ENCODE measurements at regions not wholly inside any gene's neighbourhood (a gene's known extent, or its start where the extent isn't known, plus 50 kb on each side); places are given as distances from the start of the nearest gene placed in this dataset.

DNA sequence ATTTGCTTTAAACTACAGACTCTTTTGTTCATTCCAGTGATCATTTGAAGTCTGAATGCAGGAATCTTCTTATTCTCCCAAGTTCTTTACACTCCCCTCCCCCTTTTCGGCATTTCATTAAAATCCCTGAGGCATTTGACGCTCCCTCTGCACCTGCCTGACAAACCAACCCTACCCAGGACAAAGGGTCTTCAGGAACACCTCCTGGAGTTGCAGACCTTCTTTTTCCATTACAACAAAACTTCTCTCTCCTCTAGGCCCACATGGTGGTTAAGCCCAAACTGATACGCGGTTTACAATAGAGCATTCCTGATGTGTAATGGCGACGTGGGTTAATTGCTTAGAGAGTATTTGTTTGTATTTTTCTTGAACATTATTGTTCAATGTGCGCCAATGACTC lies 367.4 kb downstream of the FBXO15 start:
- no peak for FAIRE-seq

DNA sequence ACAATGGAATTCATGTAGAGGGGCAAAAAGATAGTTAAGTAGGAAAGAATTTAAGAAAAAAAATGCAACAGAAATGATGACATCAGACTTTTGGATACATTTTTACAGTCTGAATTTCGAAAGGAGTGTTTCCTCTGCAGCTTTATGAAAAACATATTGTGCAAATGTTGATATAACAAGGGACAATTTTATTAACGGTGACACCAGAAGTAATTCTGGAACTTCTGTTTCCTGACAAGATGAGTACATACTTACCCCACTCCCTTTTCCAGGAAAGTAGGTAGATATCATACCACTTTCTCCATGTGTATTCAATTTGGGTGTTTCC lies 369.6 kb downstream of the FBXO15 start:
- FAIRE-seq = no peak

DNA sequence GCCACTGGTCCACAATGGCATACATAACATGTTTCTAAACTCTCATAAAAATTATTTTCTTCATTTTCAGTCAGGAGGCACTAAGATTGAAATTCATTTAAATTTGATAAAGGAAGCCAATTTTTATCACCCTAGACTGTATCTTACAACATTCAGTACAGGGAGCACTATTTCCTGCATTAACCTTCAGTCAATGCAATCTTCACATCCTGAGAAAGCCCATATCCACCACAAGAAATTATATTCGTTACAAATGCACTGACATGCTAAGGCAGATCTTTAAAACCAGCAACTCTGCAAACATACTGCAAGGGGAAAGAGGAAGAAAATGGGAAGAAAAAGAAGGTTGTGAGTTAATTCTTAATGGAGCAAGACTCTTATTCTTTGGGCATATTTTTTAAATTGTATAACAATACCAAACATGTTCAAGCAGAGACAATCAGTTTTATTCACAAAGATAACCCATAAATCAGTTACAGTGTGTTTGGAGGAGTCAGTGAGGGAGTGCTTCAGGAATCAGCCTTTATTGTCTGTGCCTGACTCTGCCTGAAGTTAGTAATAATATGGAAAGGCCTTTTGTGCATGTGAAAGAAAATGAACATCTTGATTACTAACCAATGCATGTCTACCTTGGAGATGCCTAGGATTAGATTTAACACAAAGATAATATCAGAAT lies 370.1 kb downstream of the FBXO15 start:
- no peak for FAIRE-seq

DNA sequence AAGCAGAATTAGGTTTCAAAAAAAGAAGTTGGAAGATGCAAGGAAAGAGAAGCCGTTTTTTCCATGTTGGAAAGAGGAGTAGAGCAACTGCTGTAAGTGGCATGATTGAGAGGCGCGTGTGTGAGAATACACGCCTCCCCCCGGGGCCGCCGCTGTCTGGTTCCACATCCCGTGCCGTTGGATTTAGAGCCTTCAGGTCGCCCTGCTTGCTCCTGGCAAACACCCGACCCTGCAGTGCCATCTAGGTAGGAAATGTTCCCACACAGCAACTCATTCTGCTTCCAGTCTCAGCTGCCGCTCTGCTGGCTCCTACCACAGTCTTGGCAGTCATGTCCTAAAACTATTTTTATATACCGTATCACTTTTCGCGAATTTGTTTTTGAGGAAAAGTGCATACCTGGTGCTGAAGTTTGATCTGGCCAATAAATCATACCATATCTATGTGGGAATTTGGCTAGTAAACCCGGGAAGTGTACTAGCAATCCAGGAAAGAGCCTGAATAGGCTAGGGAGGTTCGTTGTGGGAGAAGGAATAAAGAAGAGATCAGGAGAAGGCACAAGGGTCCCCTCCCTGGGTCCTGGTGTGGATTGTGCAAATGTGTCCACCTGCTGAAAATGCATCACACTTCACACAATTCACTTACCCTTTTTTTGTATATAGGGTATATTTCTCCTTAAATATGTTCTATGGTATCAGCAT lies 372.7 kb downstream of the FBXO15 start:
- FAIRE-seq = no peak

DNA sequence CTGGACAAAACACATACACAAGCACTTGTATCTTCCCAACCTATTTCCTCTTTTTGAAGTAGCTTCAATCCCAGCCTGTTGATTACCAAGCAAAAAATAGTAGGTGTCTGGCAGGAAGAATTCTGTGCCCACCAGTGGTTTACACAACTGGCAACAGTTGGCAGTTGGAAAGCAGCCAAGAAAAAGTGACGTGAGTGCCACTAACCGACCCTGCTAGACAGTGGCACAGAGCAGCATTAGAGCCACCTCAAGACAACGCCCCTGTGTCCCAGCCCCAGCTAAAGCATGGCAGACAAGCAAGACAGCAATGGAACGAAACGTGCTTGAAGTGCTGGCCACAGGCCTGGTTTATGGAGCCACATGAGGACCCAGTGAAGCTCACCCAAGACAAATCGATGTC lies 379.6 kb downstream of the FBXO15 start:
- FAIRE-seq = no peak

DNA sequence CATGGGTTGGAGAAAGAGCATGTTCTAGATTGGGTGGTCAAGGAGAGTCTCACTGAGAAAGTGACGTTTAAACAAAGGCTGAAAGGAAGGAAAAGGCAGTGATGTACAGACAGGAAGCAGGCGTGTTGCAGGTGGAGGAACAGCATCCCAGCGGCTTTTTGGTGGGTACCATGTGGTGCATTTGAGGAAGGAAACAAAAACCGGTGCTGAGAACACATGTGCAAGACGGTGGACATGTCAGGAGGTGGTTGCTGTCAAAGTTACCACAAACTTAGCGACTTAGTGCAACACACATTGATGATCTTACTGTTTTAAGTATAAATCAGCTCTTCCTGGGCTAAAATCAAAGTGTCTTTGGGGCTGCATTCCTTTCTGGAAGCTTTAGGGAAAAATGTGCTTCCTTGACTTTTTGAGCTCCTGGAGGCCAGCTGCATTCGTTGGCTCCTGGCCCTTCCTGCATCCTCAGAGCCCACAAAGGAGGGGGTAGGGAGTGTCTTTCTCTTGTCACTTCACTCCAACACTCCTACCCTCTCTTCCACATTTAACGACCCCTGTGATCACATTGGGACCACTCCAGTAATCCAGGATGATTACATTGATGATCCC lies 380.6 kb downstream of the FBXO15 start:
- FAIRE-seq = no peak

DNA sequence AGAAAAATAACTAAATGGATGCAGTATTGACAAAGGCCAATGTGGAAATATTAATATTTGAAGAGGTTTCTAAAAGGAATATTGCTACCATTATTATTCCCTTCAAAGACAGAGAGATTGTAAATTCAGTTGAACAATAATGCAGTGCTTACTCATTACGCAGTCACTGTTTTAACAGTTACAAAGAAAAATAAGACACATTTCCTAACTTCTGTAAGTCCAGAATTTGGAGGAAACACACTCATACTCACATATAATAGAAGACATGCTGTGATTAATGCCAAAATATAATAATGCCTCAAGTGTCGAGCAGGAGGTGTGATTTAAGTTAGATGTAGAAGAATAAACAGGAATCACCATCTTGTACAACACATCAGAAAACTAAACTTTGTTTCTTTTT lies 389.2 kb downstream of the FBXO15 start:
- FAIRE-seq = no peak

DNA sequence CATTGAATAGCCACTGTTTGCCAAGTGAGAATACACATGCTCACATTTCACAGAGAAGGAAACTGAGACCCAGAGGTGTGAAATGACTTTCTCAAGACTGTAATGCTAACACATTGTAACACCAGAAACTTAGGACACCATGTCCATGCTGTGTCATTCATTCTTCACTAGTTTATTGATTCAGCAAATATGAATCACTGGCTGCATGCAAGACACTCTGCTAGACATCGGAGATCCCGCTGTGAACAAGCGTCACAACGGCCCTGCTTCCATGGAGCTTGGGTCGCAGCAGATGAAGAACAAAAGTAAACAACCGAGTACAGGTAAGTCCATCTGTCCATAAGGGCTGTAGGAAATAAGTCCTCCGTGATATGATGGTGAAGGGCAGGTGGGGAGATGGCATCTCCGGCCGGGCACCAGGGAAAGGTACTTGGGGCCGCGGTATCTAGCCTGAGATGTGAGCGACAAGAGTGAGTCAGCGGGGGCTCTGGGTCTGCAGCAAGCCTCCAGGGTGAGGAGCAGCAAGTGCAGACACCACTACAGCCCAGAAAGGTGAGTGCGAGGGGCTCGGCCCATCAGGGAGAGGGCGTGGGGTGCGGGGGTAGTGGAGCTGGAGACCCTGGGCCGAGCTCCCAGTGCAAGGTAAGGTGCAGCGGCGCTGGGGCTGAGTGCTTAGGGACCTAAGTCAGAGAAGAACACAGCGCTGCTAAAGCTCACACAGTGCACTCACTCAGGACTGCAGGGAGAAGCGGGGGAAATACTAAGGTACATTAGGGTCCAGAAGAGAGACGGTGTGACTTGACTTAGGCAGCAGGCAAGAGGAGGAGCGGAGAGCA lies 391.2 kb downstream of the FBXO15 start:
- no peak for FAIRE-seq

DNA sequence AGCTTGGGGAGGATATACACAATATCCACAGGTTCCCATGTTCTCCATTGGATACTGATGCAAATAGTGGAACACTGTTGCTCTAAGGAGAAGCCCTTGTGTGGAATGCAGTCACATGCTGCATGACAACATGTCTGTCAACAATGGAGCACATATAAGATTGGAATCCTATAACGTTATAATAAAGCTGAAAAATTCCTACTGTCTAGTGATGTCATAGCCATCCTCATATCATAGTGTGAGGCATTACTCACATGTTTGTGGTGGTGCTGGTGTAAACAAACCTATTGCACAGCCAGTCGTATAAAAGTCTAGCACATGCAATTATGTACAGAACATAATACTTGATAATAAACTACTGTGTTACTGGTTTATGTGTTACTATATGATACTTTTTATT lies 394.7 kb downstream of the FBXO15 start:
- FAIRE-seq = no peak

DNA sequence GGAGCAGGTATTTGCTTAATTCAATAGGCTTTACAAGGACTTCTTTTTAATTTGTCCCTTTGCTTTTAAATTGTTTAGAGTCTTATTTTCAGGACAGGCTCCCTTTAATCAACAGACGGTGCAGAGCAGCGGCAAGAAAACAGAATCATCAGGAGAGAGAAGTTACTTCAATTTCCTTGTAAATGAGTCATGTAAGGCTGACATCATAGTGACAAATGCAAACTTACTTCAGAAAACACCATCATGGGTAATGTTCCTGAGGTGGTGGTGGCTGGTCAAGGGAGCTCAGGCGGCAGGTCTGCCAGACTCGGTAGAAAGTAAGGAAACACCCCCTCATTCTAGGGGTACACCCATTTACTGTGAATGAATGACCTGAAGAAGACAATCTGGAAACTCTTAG lies 395.1 kb downstream of the FBXO15 start:
- no peak for FAIRE-seq

DNA sequence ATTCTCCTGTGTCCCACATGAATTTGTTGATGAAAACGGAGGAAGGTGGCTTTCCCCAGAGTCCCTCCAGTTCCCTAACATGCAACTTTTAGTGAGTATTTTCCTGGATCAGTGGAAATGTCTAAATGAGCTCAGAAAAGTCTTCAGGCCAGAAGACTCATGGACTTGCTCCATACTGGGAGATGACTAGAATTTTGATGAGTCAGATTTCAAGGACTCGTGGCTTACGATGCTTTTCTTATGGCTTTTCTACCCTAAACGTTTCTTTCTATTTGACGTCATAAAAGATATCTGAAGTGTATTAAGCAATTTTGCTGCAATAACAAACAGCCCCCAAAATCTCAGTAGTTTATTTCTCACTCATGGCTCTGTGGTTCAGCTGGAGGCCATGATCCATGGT lies 397.6 kb downstream of the FBXO15 start:
- FAIRE-seq = no peak

DNA sequence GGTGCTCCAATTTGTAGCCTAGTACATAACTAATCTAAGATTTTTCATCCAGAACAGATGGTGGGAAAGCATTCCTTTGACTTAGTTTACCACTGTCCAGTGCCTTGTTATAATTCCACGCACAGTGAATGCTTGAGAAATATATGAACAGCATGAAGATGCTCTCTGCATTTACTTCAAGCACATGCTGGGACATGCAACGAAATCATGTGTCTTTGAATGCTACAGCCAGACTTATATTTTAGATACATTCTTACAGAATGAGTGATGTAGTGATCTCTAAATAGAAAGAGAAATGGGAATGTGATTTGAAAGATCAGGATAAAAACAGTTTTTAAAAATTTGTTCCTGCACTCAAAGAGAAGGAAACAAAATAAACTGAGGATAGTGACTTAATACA lies 398.3 kb downstream of the FBXO15 start:
- FAIRE-seq = no peak

DNA sequence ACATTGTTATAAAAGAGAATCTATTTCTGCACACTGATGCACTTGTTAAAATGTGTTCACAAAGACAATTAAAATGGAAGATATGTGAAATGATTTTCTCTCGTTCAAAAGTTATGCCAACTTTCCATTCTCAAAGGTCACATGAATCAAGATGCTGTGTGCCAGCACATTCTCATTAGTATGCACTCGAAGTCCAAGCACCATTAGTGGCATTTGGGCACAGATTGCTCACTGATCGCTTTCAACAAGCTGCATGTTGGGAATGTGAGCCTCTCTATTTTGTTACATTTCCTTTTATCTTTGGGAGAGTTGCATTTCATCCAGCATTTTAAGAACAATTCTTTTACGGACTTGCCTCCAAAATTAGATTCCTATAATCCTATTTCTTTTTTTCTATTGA lies 398.9 kb downstream of the FBXO15 start:
- FAIRE-seq = no peak

DNA sequence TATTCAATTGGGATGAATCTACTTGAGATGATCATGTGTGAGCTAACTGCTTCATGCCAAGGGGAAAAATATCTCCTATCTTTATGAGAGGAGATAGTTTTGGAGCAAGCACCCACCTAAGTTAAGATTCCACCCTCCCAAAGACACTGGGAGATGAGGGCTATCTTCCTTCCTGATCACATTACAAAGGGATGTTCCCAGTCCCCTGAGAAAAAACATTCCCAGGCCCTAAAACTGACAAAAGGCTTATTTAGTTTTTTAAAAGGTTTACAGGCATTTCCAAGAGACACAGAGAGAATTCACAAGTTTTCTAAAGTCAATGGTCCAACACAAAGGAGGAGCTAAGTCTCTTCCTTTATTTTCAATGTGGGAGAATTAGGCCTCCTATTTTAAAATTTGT lies 401.5 kb downstream of the FBXO15 start:
- FAIRE-seq = no peak

DNA sequence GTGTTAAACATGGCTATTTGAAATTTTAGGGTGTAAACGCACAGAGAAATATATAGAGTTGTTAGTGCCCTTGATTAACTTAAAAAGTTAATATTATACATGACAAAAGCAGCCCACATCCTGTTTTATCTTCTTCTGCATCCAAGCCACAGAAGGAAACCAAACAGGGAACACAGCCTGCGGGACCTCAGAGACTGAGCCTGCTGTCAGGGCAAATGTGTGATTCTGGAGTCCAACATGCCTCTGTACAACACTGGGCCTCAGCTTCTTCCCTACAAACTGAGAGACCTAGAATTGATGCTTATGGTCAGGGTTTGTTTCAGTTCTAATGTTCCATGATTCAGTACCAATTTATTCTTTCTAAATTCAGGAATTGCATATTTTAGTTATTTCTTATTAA lies 404.7 kb downstream of the FBXO15 start:
- no peak for FAIRE-seq

DNA sequence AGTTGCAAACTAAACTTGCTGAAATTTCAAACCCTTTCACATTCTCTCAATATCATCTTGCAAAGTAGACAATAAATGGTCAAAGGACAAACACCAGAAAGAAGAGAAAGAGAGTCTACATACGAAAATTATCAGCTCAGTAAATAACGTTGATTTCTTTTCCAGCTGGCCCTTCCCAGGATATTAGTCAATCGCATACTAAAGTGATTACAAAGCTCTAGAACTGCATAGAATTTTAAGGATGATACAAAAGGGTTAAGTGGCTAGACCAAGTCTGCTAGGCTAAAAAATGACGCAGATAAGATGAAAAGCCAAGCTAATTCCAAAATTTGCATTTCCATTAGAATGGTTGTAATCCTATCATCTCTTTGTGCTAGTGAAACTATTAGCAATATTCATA lies 405.7 kb downstream of the FBXO15 start:
- no peak for FAIRE-seq

DNA sequence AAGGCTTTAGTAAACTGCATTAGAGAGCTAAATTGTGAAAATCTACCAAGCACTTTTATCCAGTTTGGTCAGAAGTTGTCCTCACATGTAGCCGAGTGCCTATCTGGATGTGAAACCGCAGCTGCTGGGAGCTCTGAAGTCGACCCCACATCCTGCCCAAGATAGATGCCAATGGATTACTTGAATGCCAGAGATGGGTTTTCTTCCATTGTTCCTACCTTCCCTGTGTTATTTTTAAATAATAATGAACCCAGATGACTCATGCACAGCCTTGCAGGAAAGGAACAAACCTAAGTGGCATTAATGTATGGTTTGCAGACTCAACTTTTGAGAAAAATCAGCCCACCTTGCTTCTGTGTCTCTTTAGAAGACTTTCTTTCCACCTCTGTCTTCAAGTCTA lies 408.5 kb downstream of the FBXO15 start:
- FAIRE-seq = no peak

DNA sequence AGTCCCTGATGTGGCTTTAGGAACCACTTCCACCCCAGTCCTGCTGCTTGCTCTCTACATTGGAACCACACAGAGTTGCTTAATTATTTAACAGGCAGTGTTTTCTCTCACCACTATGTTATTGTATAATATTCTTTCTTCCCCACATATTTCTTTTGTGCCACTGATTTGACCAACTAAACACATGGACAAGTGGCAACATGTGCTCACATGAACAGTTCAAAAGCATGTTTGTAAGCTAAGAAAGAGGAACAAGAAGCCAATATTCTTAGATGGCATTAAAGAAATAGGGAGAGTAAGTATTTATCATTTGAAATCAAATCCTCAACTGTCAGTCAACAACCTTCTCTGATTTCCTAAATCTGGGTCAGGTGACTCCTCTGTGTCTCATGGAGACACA lies 409.6 kb downstream of the FBXO15 start:
- no peak for FAIRE-seq

DNA sequence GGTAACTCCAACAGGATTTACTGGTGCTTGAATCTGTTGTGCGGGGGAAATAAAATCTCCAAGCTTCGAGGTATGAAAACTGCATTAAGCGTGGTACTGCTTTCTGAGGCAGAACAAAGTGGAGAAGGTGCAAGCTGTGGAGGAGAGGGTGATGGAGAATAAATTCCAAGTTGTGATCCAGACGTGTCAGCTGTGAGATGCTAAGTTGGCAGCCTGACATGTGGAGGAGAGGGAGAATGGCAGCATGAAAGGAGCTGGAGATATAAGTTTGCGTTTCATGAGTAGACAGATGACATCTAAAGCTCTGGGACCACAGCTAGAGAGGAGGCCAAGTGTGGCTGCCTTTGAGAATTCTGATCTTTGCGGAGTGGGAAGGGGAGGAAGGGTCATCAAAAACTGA lies 411.8 kb downstream of the FBXO15 start:
- FAIRE-seq = no peak

DNA sequence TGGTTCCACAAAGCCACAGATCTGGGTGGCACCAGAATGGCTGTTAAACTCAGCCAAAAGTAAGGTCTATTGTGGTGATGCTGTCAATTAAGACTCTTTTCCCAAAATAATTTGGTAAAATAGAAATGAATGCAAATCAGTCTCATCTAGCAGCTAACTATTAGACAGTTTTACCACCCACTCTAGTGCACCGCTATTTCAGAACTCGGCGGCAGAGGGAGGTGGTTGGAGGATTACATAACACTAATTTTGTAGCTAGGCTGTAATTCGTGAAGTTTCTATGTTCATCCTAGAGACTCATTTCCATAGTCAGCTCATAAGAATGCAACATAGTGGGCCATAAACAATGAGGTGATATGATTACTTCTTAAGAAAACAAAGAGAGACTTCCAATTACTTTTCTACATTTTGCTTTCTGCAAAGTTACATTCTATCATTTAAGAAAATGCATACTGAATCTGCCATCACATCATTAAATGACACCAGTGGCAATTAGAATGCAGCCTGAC lies 413.8 kb downstream of the FBXO15 start:
- no peak for FAIRE-seq

DNA sequence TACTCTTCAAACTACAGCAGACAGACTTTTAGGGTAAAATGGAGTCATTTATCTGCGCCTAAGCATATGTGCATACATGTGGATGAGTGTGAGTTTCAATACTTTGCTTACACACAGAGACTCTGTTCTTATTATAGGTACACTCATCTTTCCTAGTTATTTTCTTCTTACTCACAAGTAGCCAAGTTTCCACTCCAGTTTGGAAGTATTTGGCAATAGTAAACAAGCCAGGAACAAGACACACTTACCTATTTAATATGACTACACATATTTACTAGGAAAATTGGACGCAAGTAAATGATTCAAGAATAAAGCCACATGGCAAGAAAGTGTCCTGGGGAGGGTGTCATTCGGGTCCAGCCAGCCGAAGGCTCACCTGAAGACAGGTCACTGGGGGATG lies 414.3 kb downstream of the FBXO15 start:
- FAIRE-seq = no peak

DNA sequence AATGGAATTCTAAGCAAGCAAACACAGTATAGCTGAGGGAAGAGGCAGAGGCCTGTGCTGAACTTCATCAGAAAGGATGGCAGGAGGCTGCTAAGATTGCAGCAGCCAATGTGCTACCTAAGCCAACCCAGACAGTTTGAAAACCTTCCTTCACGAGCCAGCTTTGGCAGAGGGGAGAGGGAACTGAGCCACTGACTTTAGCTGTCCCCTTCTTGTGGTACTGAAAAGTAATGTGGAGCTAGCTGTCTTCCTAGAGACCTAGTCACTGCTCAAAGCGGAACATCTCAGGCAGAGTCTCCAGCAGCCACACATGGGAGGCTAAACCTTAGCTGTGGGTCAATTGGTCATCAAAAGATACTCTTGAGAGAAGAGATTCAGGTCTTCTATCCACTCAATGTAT lies 419.0 kb downstream of the FBXO15 start:
- FAIRE-seq = no peak

DNA sequence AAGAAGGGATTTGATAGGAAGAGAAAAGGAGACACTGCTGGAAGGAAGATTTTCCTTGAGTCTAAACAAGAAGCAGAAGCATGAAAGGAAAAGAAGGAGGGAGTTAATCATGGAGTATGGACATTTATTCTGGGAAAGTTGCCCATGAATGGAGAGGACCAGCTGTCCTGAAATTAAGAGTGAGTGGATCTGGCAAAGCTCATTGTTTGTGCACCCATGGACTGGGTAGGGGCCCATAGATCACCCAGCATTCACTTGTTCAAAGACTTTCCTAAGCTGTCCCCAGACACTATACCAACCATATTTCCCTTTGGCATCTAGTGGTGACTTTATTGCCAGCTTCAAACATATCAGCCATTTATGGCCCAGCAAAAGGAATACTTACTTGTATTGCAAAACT lies 422.7 kb downstream of the FBXO15 start:
- no peak for FAIRE-seq

DNA sequence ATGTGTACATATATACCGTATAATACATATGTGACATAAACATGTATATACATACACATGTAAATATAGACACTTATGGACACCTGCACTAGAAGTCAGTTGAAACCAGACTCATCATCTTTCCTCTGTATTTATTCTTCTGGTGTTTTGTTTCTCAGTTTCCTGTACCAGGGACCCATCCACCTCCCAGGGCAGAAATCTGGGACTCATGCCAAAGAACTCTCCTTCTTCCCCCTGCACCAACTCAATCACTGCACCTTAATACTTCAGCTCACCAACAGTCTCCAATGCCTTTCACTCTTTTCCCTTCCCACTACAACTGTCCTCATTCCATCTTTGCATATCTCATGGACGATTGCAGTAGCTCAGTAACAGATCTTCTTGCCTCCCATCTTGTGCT lies 428.0 kb downstream of the FBXO15 start:
- FAIRE-seq = no peak

Measured in colon (tissue), 2 donors.